Heart right ventricle (tissue), 16 donors: ENCODE measurements at regions not wholly inside any gene's neighbourhood (a gene's known extent, or its start where the extent isn't known, plus 50 kb on each side); places are given as distances from the start of the nearest gene placed in this dataset.

Source experiments
- ATAC-seq, 8 donors: fragments of 200-7000 bp; cut with Tn5 transposase; one replicate each; pipeline ENCODE4 v1.9.1; 2020; ENCODE audit warnings: mild to moderate bottlenecking in 8 of 8, moderate library complexity in 8 of 8, moderate number of reproducible peaks in 1 of 8
- DNase-seq, 2 donors: peaks; one replicate each; pipeline ENCODE4 v3.0.0-alpha.2; 2020
- H3K27ac ChIP-seq, 10 donors: fragments of 200-600 bp; sonication (generic) in 2 of 10; one replicate each; pipeline versions ENCODE4 v1.5.0 to v1.8.0; 2020 to 2022; ENCODE audit warnings: mild to moderate bottlenecking in 3 of 10
- H3K27me3 ChIP-seq, 7 donors: fragments of 200-600 bp; one replicate each; pipeline ENCODE4 v1.8.0; 2021 to 2022; ENCODE audit warnings: mild to moderate bottlenecking in 2 of 7
- H3K36me3 ChIP-seq, 9 donors: fragments of 200-600 bp; sonication (generic) in 1 of 9; one replicate each; pipeline versions ENCODE4 v1.5.0 to v1.8.0; 2020 to 2022; ENCODE audit warnings: mild to moderate bottlenecking in 2 of 9
- H3K4me1 ChIP-seq, 9 donors: fragments of 200-600 bp; sonication (generic) in 1 of 9; one replicate each; pipeline versions ENCODE4 v1.5.0 to v1.8.0; 2020 to 2022; ENCODE audit warnings: mild to moderate bottlenecking in 4 of 9
- H3K4me3 ChIP-seq, 10 donors: fragments of 200-600 bp; sonication (generic) in 2 of 10; one replicate each; pipeline versions ENCODE4 v1.5.0 to v1.8.0; 2020 to 2022; ENCODE audit warnings: mild to moderate bottlenecking in 7 of 10, moderate library complexity in 2 of 10
- H3K9me3 ChIP-seq, 11 donors: fragments of 200-600 bp in 10 of 11; sonication (generic) in 2 of 11; one replicate each; pipeline versions ENCODE4 v1.5.0 to v1.8.0; 2013 to 2022; ENCODE audit warnings: mild to moderate bottlenecking in 2 of 11, control low read depth in 1 of 11, moderate library complexity in 1 of 11
- CTCF ChIP-seq, 9 donors: fragments of 200-600 bp; sonication (generic) in 2 of 9; IDR thresholded peaks; one replicate each; pipeline versions ENCODE4 v1.5.0 to v1.8.0; 2021 to 2022; ENCODE audit warnings: antibody characterized with exemption in 9 of 9, mild to moderate bottlenecking in 5 of 9, moderate library complexity in 1 of 9
- WGBS, 2 donors: extraction: QIAGEN DNeasy Blood & Tissue Kit; methylation state at CpG; one replicate each; pipeline ENCODE4 v1.1.7; 2013; ENCODE audit warnings: inconsistent platforms in 1 of 2; 5-methylcytosine and 5-hydroxymethylcytosine counted together
- intact Hi-C, 10 donors: fragments of 100-400 bp; cut with DNase I; formaldehyde crosslinking; loops; one replicate each; pipeline versions ENCODE4 v1.11.1 to v1.14.2; 2022
- donor health status: Arrhythmogenic right ventricular cardiomyopathy.
- donor health status: ischemic (EF 13 %, LVEDD 7.1; RV severe dilation, severe dysfunction).
- donor health status: healthy with polysubstance abuse.
- donor health status: DM: no; HTN: yes; CAD: no.
- donor health status: DM: no; HTN: no; CAD: no.
- donor health status: ischemic (EF 25% LVEDD 6.9; RV normal size, moderate dysfunction).
- donor health status: ischemic (EF 25% LVEDD 5.7; RV mildly dilated, moderate dysfunction).
- donor health status: healthy.
- donor health status: DM: yes; HTN: yes; CAD: no.
- donor health status: Ischemic cardiomyopathy.
- donor health status: ischemic (EF 35%, LVEDD 5.7; RV mildly dilated, moderate dysfunction).
- donor health status: nonischemic (EF 11% LVEDD 7.7; RV severe dilation, severe dysfunction).
- donor health status: DM: yes; HTN: yes; CAD: no.
- donor health status: PGD.
- donor health status: ischemic (EF 29% LVEDD 5.4; RV normal size, mild dysfunction).
- donor health status: nonischemic (EF 23%, LVEDD 6.1; RV moderate dilation, normal function).

GRCh38 chr6:94124333-94124732 lies 705.0 kb upstream of the EPHA7 start:
- 86 to 93% methylated on average over 1 of the region's 1 CpG for WGBS, 2 donors
- no peak for ATAC-seq
- no peak for TF ChIP-seq CTCF (IDR thresholded peaks at IDR 0.05)
- DNase-seq: no peak
- no peak overlapping the region for H3K4me3 ChIP-seq
- intact Hi-C loops: no loop called here
- no peaks in the 10 kb centered on the region for H3K27me3 ChIP-seq
- H3K4me1 ChIP-seq: no peaks in the 10 kb centered on the region
- H3K27ac ChIP-seq: no peak overlapping the region
- H3K36me3 ChIP-seq: no peaks in the 10 kb centered on the region
- no peaks in the 10 kb centered on the region for H3K9me3 ChIP-seq

DNA sequence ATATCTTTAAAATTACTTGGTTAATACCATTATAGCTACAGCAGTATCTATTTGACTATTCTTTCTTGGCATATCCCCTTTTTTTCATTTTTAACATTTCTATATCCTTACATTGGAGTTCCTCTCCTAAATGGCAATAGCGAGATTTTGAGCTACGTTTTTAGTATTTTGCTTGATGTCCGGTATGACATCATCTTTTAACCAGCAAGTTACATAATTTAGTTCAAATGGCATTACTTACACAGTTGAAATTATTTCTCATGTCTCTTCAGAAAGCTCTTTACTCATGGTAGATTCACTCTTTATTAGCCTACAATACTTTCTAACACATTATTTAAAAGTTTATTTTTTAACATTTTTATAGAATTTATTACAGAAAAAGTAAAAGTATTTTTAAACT lies 701.7 kb upstream of the EPHA7 start:
- Histone ChIP-seq H3K27ac (no peak overlapping the region), H3K4me1 (no peaks in the 10 kb centered on the region), H3K9me3 (no peaks in the 10 kb centered on the region), H3K36me3 (no peaks in the 10 kb centered on the region), H3K27me3 (no peaks in the 10 kb centered on the region), H3K4me3 (no peak overlapping the region)
- 80 to 85% methylated on average over 3 of the region's 3 CpGs for WGBS, 2 donors
- intact Hi-C loops: no loop called here
- no peak for DNase-seq
- no peak for TF ChIP-seq CTCF (IDR thresholded peaks at IDR 0.05)
- no peak for ATAC-seq

DNA sequence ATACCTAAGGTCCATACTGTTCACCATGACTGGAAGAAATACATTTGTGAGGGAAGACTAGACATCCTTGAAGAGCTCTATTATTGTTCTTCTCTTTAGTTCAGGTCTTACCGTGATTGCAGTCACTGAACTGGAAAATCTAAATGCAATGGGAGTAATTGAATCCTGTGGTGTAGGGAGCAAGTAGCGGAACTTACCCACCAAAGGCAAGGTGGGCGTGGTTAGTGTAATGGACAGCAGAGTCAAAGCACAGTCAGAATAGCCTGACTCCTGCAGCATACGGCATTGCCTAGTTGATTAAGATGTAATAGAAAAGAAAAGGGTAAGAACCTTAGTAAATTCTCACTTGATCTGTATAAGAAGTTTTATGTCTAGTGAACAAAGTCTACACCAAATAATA lies 679.7 kb upstream of the EPHA7 start:
- H3K4me1 ChIP-seq: no peaks in the 10 kb centered on the region

DNA sequence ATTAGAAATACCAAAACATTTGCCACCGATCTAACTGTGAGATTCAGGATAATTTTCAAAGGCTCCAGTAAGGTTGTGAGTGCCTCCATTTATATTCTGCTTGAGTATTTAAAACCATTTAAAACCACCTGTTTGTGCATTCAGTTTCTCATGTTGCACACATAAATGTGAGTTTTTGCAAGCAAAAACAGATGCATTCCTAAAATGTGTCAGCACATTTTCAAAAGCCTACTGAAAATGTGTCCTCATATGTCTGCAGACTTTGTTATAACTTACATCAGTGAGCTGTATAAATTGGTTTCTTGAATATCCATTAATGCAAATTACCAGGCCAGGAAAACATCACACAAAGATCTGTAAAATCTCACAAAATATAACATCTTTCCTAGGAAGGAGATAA lies 676.6 kb upstream of the EPHA7 start:
- intact Hi-C loops: no loop called here
- no peaks in the 10 kb centered on the region for H3K27me3 ChIP-seq
- no peak for DNase-seq
- 52 to 96% methylated on average over 1 of the region's 1 CpG for WGBS, 2 donors
- H3K4me3 ChIP-seq: no peak overlapping the region
- H3K27ac ChIP-seq: no peak overlapping the region
- no peak for TF ChIP-seq CTCF (IDR thresholded peaks at IDR 0.05)
- no peak for ATAC-seq
- no peaks in the 10 kb centered on the region for H3K4me1 ChIP-seq
- no peaks in the 10 kb centered on the region for H3K36me3 ChIP-seq
- no peaks in the 10 kb centered on the region for H3K9me3 ChIP-seq

More for the DNA sequence above, 679.7 kb upstream of the EPHA7 start:
- H3K9me3 ChIP-seq: no peaks in the 10 kb centered on the region
- no peak overlapping the region for H3K4me3 ChIP-seq
- TF ChIP-seq CTCF (IDR thresholded peaks at IDR 0.05): no peak
- 88 to 91% methylated on average over 4 of the region's 4 CpGs for WGBS, 2 donors
- no peaks in the 10 kb centered on the region for H3K27me3 ChIP-seq
- H3K36me3 ChIP-seq: no peaks in the 10 kb centered on the region
- ATAC-seq (no peak), DNase-seq (no peak)
- intact Hi-C loops: no loop called here
- H3K27ac ChIP-seq: no peak overlapping the region

- H3K4me3 ChIP-seq: no peak overlapping the region
- ATAC-seq: no peak
- H3K9me3 ChIP-seq: no peaks in the 10 kb centered on the region
- no peaks in the 10 kb centered on the region for H3K36me3 ChIP-seq
- no peaks in the 10 kb centered on the region for H3K27me3 ChIP-seq
- no peak for DNase-seq
- 52% methylated on average over 4 of the region's 4 CpGs for WGBS, 2 donors
- intact Hi-C loops: no loop called here
- H3K27ac ChIP-seq: no peak overlapping the region
- H3K4me1 ChIP-seq: no peaks in the 10 kb centered on the region
- TF ChIP-seq CTCF (IDR thresholded peaks at IDR 0.05): no peak
Measured at GRCh38 chr6:94089941-94090340, 670.6 kb upstream of the EPHA7 start.
